Aorta (tissue), 5 donors: ENCODE measurements at regions not wholly inside any gene's neighbourhood (a gene's known extent, or its start where the extent isn't known, plus 50 kb on each side); places are given as distances from the start of the nearest gene placed in this dataset.

Experiments
- ATAC-seq: fragments of 200-7000 bp; cut with Tn5 transposase; one replicate; pipeline ENCODE4 v1.9.1; 2022; ENCODE audit warnings: moderate library complexity; ENCODE audit not compliant: low FRiP score
- DNase-seq, 2 donors: peaks; one replicate each; pipeline ENCODE4 v3.0.0-alpha.2; 2020
- H3K27ac ChIP-seq, 2 donors: one replicate each; pipeline ENCODE4 v1.5.1; 2013; ENCODE audit warnings: low read length in 2 of 2, mild to moderate bottlenecking in 2 of 2, moderate library complexity in 2 of 2, control low read depth in 1 of 2, inconsistent platforms in 1 of 2, low read depth in 1 of 2
- H3K27me3 ChIP-seq, 2 donors: one replicate each; pipeline ENCODE4 v1.6.1; 2013; ENCODE audit warnings: control low read depth in 1 of 2, low read length in 1 of 2, mild to moderate bottlenecking in 1 of 2, moderate library complexity in 1 of 2; ENCODE audit not compliant: insufficient read depth in 2 of 2, control insufficient read depth in 1 of 2
- H3K36me3 ChIP-seq, 2 donors: one replicate each; pipeline ENCODE4 v1.6.1; 2013; ENCODE audit warnings: control low read depth in 1 of 2, low read length in 1 of 2, mild to moderate bottlenecking in 1 of 2; ENCODE audit not compliant: insufficient read depth in 2 of 2, control insufficient read depth in 1 of 2
- H3K4me1 ChIP-seq, 2 donors: one replicate each; pipeline ENCODE4 v1.6.1; 2013; ENCODE audit warnings: low read length in 2 of 2, control low read depth in 1 of 2, mild to moderate bottlenecking in 1 of 2, moderate library complexity in 1 of 2; ENCODE audit not compliant: insufficient read depth in 2 of 2, control insufficient read depth in 1 of 2
- H3K4me3 ChIP-seq, 2 donors: one replicate each; pipeline ENCODE4 v1.5.1; 2013; ENCODE audit warnings: low read length in 2 of 2, control low read depth in 1 of 2, mild to moderate bottlenecking in 1 of 2
- H3K9me3 ChIP-seq: one replicate; pipeline ENCODE4 v1.6.1; 2013; ENCODE audit warnings: mild to moderate bottlenecking, low read length; ENCODE audit not compliant: control insufficient read depth
- WGBS, 2 donors: extraction: QIAGEN DNeasy Blood & Tissue Kit; methylation state at CpG; one replicate each; pipeline ENCODE4 v1.1.7; 2013; 5-methylcytosine and 5-hydroxymethylcytosine counted together
- intact Hi-C, 2 donors: fragments of 100-400 bp; cut with DNase I; formaldehyde crosslinking; loops; one replicate each; pipeline versions ENCODE4 v1.14.2 to v1.15.0; 2022
- donor health status: healthy with polysubstance abuse.
- donor health status: Bipolar disorder and iron deficiency.
- donor health status: DM: no; HTN: no; CAD: no.
- donor health status: DM: no; HTN: no; CAD: no.
- donor health status: DM: yes; HTN: yes; CAD: no.

GRCh38 chr14:98564006-98564405 lies 708.0 kb downstream of the BCL11B start:
- no peaks in the 10 kb centered on the region for H3K4me1 ChIP-seq
- H3K27ac ChIP-seq, result no peak overlapping the region
- H3K9me3 ChIP-seq, result peaks cover 3% of the 10 kb centered on the region
- H3K27me3 ChIP-seq, result no peaks in the 10 kb centered on the region
- intact Hi-C loops, result no loop called here
- 6% methylated on average over 5 of the region's 5 CpGs for WGBS, 2 donors
- ATAC-seq (no peak), DNase-seq (no peak)
- no peaks in the 10 kb centered on the region for H3K36me3 ChIP-seq
- no peak overlapping the region for H3K4me3 ChIP-seq

- intact Hi-C loops, result no loop called here
- Histone ChIP-seq H3K4me3 (no peak overlapping the region), H3K36me3 (no peaks in the 10 kb centered on the region), H3K27ac (no peak overlapping the region), H3K9me3 (peaks cover 3% of the 10 kb centered on the region), H3K27me3 (no peaks in the 10 kb centered on the region), H3K4me1 (no peaks in the 10 kb centered on the region)
- DNase-seq (no peak), ATAC-seq (no peak)
Measured at GRCh38 chr14:98564541-98564940, 707.5 kb downstream of the BCL11B start.

- Histone ChIP-seq H3K27me3 (no peaks in the 10 kb centered on the region), H3K4me3 (no peak overlapping the region), H3K4me1 (no peaks in the 10 kb centered on the region), H3K9me3 (peaks cover 3% of the 10 kb centered on the region), H3K27ac (no peak overlapping the region), H3K36me3 (no peaks in the 10 kb centered on the region)
- DNase-seq, result no peak
- WGBS, 2 donors, result 80 to 82% methylated on average over 2 of the region's 2 CpGs
- intact Hi-C loops, result no loop called here
- ATAC-seq, result no peak
Measured at GRCh38 chr14:98571104-98571503, 700.9 kb downstream of the BCL11B start.

DNA sequence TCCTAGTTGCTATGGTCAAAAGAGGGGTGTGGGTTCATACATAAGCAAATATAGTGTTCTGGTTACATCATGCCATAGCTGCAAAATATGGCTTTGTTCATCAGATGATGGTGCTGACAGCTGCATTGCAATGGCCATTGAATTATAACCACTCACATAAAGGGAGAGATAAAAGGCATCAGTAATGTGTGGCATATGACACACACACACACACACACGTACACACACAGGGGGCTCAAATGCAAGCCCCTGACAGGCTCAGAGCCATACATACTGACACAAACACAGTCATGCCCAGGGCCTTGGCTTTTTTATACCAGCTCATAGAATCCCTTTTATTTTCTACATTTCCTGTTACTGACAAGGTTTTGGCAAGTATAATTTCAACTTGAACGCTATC lies 698.9 kb downstream of the BCL11B start:
- DNase-seq, result no peak
- intact Hi-C loops, result no loop called here
- 42 to 52% methylated on average over 2 of the region's 2 CpGs for WGBS, 2 donors
- Histone ChIP-seq H3K4me3 (no peak overlapping the region), H3K4me1 (no peaks in the 10 kb centered on the region), H3K27ac (no peak overlapping the region), H3K27me3 (no peaks in the 10 kb centered on the region), H3K36me3 (no peaks in the 10 kb centered on the region), H3K9me3 (peaks cover 1% of the 10 kb centered on the region)
- ATAC-seq, result no peak

DNA sequence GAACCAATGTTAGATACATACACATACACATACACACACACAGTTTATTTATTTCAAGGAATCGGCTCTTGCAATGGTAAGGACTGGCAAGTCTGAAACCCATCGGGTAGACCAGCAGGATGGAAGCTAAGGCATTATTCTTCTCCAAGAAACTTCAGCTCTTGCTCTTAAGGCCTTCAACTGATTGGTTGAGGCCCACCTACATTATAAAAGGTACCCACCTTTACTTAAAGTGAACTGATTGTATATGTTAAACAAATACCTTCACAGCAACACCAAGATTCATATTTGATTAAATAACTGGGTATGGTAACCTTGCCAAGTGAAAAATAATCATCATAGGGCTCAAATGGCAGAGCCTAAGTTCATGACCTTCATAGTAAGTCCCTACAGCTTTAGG lies 695.5 kb downstream of the BCL11B start:
- 86 to 90% methylated on average over 2 of the region's 2 CpGs for WGBS, 2 donors
- intact Hi-C loops, result no loop called here
- Histone ChIP-seq H3K4me1 (no peaks in the 10 kb centered on the region), H3K4me3 (no peak overlapping the region), H3K36me3 (no peaks in the 10 kb centered on the region), H3K27me3 (no peaks in the 10 kb centered on the region), H3K9me3 (no peaks in the 10 kb centered on the region), H3K27ac (no peak overlapping the region)
- ATAC-seq (no peak), DNase-seq (no peak)

DNA sequence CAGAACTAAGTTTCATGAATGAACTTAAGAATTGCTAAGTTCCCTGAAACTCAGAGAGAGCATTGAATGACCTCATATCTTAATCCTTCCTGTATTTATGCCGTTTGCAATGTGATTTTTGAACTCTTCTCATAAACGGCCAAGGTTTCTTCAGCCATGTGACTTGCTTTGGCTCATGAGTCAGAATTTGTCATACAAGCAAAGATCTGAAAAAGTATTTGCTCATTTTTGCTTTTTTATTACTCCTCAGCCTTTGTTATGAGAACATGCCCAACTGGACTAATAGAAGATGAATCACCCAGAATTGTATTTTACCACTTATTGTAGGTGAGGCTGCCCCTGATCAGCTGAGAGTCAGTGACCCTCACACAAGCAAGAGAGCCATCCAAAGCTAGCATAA lies 693.8 kb downstream of the BCL11B start:
- no peaks in the 10 kb centered on the region for H3K4me1 ChIP-seq
- DNase-seq, result no peak
- intact Hi-C loops, result no loop called here
- WGBS, 2 donors, result 34 to 44% methylated on average over 2 of the region's 2 CpGs
- no peaks in the 10 kb centered on the region for H3K9me3 ChIP-seq
- no peak overlapping the region for H3K4me3 ChIP-seq
- H3K27me3 ChIP-seq, result no peaks in the 10 kb centered on the region
- ATAC-seq, result no peak
- no peaks in the 10 kb centered on the region for H3K36me3 ChIP-seq
- H3K27ac ChIP-seq, result no peak overlapping the region

DNA sequence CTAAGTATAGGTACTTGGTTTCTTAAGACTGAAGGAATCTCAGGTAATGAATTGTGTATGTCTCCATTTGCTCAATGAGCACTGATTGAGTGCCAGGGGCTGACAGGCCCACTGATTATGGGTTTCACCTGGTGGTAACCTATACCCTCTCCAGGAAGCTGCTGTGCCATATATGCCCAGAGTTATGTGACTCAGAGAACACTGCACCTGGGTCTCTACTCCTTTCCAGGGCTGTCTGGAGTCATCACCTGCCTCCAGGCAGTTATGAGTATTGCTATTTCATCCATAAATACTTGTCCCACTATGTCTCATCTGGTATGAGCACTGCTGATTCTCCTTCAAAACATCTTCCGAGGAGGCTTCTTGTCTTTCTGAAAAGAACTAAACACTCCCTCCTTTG lies 692.9 kb downstream of the BCL11B start:
- 83 to 84% methylated on average over 1 of the region's 1 CpG for WGBS, 2 donors
- no peaks in the 10 kb centered on the region for H3K27me3 ChIP-seq
- H3K4me1 ChIP-seq, result no peaks in the 10 kb centered on the region
- H3K9me3 ChIP-seq, result no peaks in the 10 kb centered on the region
- DNase-seq (no peak), ATAC-seq (no peak)
- H3K4me3 ChIP-seq, result no peak overlapping the region
- no peak overlapping the region for H3K27ac ChIP-seq
- intact Hi-C loops, result no loop called here
- H3K36me3 ChIP-seq, result no peaks in the 10 kb centered on the region

GRCh38 chr14:98580131-98580678 lies 691.8 kb downstream of the BCL11B start:
- intact Hi-C loops, result no loop called here
- no peak overlapping the region for H3K4me3 ChIP-seq
- no peak overlapping the region for H3K27ac ChIP-seq
- WGBS, 2 donors, result 4 to 6% methylated on average over 3 of the region's 3 CpGs
- no peak for DNase-seq
- no peaks in the 10 kb centered on the region for H3K9me3 ChIP-seq
- H3K36me3 ChIP-seq, result no peaks in the 10 kb centered on the region
- ATAC-seq, result no peak
- no peaks in the 10 kb centered on the region for H3K27me3 ChIP-seq
- H3K4me1 ChIP-seq, result no peaks in the 10 kb centered on the region

DNA sequence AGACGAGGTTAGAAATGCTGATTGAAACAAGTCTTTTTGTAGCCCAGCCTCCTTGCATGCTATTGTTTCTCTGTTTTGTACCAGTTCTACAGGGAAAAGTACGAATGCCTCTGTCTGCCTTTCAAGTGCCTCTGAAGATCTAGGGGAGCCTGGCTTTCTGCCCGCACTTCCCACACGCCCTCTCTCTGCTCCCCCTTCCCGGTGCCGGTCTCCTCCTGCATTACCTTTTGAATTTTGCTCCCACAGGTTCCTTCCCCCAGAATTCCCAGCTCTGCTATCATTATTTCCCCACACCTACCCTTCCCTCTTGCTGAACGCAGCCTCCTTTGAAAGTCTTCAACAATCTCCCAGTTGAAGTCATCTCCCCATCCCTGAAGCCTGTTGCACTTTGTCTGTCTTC lies 689.7 kb downstream of the BCL11B start:
- intact Hi-C loops, result no loop called here
- H3K4me3 ChIP-seq, result no peak overlapping the region
- ATAC-seq (no peak), DNase-seq (no peak)
- no peaks in the 10 kb centered on the region for H3K4me1 ChIP-seq
- no peaks in the 10 kb centered on the region for H3K9me3 ChIP-seq
- no peaks in the 10 kb centered on the region for H3K27me3 ChIP-seq
- WGBS, 2 donors, result 64 to 66% methylated on average over 7 of the region's 7 CpGs
- no peaks in the 10 kb centered on the region for H3K36me3 ChIP-seq
- no peak overlapping the region for H3K27ac ChIP-seq
